Neuronal stem cell (in vitro differentiated cells): ENCODE measurements at regions not wholly inside any gene's neighbourhood (a gene's known extent, or its start where the extent isn't known, plus 50 kb on each side); places are given as distances from the start of the nearest gene placed in this dataset.
A peak's percentile ranks its signal among the peaks of the same experiment; 100 is the strongest.

Source experiments
- DNase-seq: peaks from one replicate; pipeline ENCODE4 v3.0.0-alpha.2; 2013; ENCODE audit warnings: low spot score
- H2AFZ ChIP-seq: one replicate; pipeline ENCODE4 v1.6.1; 2013; ENCODE audit warnings: mild to moderate bottlenecking, low read length, inconsistent platforms
- H2AK5ac ChIP-seq: 2 replicates; pipeline ENCODE4 v1.6.1; 2013; ENCODE audit warnings: low read depth, mild to moderate bottlenecking, inconsistent platforms, low read length, moderate library complexity, mixed read lengths
- H2BK120ac ChIP-seq: 2 replicates; pipeline ENCODE4 v1.6.1; 2013; ENCODE audit warnings: low read depth, mild to moderate bottlenecking, inconsistent platforms, low read length, moderate library complexity, mixed read lengths
- H2BK12ac ChIP-seq: one replicate; pipeline ENCODE4 v1.6.1; 2013; ENCODE audit warnings: low read length, inconsistent platforms
- H2BK15ac ChIP-seq: 2 replicates; pipeline ENCODE4 v1.6.1; 2013; ENCODE audit warnings: mild to moderate bottlenecking, low read length, inconsistent platforms, mixed read lengths
- H2BK5ac ChIP-seq: one replicate; pipeline ENCODE4 v1.6.1; 2013; ENCODE audit warnings: inconsistent platforms, mild to moderate bottlenecking, low read length, moderate library complexity
- H3K14ac ChIP-seq: one replicate; pipeline ENCODE4 v1.6.1; 2013; ENCODE audit warnings: low read length, inconsistent platforms
- H3K18ac ChIP-seq: 2 replicates; pipeline ENCODE4 v1.6.1; 2013; ENCODE audit warnings: low read length, inconsistent platforms
- H3K23ac ChIP-seq: 2 replicates; pipeline ENCODE4 v1.6.1; 2013; ENCODE audit warnings: low read depth, mild to moderate bottlenecking, mixed read lengths, low read length, inconsistent platforms; ENCODE audit not compliant: poor library complexity
- H3K27ac ChIP-seq: replicated peaks from 3 replicates; pipeline ENCODE4 v1.5.1; 2013; ENCODE audit warnings: low read length, inconsistent platforms
- H3K27me3 ChIP-seq, 3 experiments: 2 replicates each; pipeline ENCODE4 v1.6.1; 2013; ENCODE audit warnings: low read length in 3 of 3, mild to moderate bottlenecking in 2 of 3, inconsistent platforms in 1 of 3, low read depth in 1 of 3, mixed read lengths in 1 of 3, moderate library complexity in 1 of 3; ENCODE audit not compliant: control insufficient read depth in 3 of 3, insufficient read depth in 3 of 3
- H3K36me3 ChIP-seq, 2 donors: replicated peaks in 1 of 2; 2 replicates each; pipeline ENCODE4 v1.6.1; 2013; ENCODE audit warnings: low read length in 2 of 2; ENCODE audit not compliant: control insufficient read depth in 2 of 2, insufficient read depth in 2 of 2
- H3K4ac ChIP-seq: 2 replicates; pipeline ENCODE4 v1.6.1; 2013; ENCODE audit warnings: inconsistent platforms, mild to moderate bottlenecking, low read length, moderate library complexity
- H3K4me1 ChIP-seq, 2 donors: 1 replicate in 1 of 2; 2 replicates in 1 of 2; pipeline ENCODE4 v1.6.1; 2013; ENCODE audit warnings: low read length in 2 of 2, low read depth in 1 of 2; ENCODE audit not compliant: control insufficient read depth in 2 of 2, insufficient read depth in 1 of 2
- H3K4me2 ChIP-seq: one replicate; pipeline ENCODE4 v1.6.1; 2013; ENCODE audit warnings: mild to moderate bottlenecking, low read length, inconsistent platforms; ENCODE audit not compliant: insufficient read depth, poor library complexity, severe bottlenecking
- H3K4me3 ChIP-seq, 2 donors: 2 replicates each; pipeline ENCODE4 v1.5.1; 2013; ENCODE audit warnings: low read length in 2 of 2, mild to moderate bottlenecking in 2 of 2, inconsistent platforms in 1 of 2, moderate library complexity in 1 of 2
- H3K79me1 ChIP-seq: one replicate; pipeline ENCODE4 v1.6.1; 2013; ENCODE audit warnings: low read depth, mild to moderate bottlenecking, inconsistent platforms, low read length, moderate library complexity
- H3K9ac ChIP-seq: one replicate; pipeline ENCODE4 v1.6.1; 2013; ENCODE audit warnings: mild to moderate bottlenecking, low read depth, low read length, inconsistent platforms; ENCODE audit not compliant: poor library complexity
- H3K9me3 ChIP-seq, 2 donors: replicated peaks in 1 of 2; 2 replicates each; pipeline versions ENCODE3 to v1.6.1; 2013; ENCODE audit warnings: low read length in 2 of 2, mild to moderate bottlenecking in 2 of 2, inconsistent platforms in 1 of 2, low read depth in 1 of 2, mixed read lengths in 1 of 2, moderate library complexity in 1 of 2; ENCODE audit not compliant: control insufficient read depth in 2 of 2, insufficient read depth in 1 of 2
- H4K8ac ChIP-seq: one replicate; pipeline ENCODE4 v1.6.1; 2013; ENCODE audit warnings: low read depth, mild to moderate bottlenecking, inconsistent platforms, low read length, moderate library complexity
- H4K91ac ChIP-seq: one replicate; pipeline ENCODE4 v1.6.1; 2013; ENCODE audit warnings: low read length, low read depth, mild to moderate bottlenecking, inconsistent platforms; ENCODE audit not compliant: poor library complexity
- WGBS, 2 donors: extraction: QIAGEN DNeasy Blood & Tissue Kit; methylation state at CpG; one replicate each; pipeline ENCODE4 v1.1.7; 2013; ENCODE audit warnings: missing lambda C conversion rate in 2 of 2, mixed read lengths in 1 of 2; ENCODE audit not compliant: insufficient read length in 2 of 2, insufficient replicate concordance in 1 of 2; ENCODE audit errors: extremely low coverage in 2 of 2; 5-methylcytosine and 5-hydroxymethylcytosine counted together

DNA sequence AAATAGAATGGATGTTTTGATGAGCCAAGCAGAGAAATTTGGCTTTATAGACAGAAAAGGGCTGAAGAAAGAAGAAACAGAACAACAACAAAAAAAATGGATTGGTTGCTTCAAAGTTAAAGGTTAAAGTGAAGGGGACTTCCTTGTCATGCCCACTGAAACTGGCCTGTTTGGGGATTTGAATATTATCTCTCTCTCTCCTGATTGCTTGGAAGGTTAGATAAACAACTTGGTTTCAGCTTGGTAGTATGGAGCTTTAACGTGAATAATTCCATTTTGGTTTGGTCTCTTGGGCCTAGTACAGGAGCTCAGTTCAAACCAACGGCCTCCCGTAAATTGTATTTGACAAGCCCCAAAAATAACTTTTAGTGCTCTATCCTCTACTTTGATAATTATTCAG, 70.8 kb upstream of the MBNL1 start:
- Histone ChIP-seq H3K4ac (no peak overlapping the region), H3K27me3 (no peaks in the 10 kb centered on the region), H3K18ac (no peak overlapping the region), H3K23ac (no peak overlapping the region), H2BK5ac (no peak overlapping the region), H3K79me1 (no peaks in the 10 kb centered on the region), H3K4me2 (no peak overlapping the region), H4K91ac (no peak overlapping the region), H2AK5ac (no peak overlapping the region), H3K9me3 (no peaks in the 10 kb centered on the region), H4K8ac (no peak overlapping the region), H3K36me3 (no peaks in the 10 kb centered on the region), H2BK12ac (no peak overlapping the region), H3K4me1 (no peaks in the 10 kb centered on the region), H3K9ac (no peak overlapping the region), H3K4me3 (no peak overlapping the region), H2AFZ (no peak overlapping the region), H3K14ac (no peak overlapping the region), H2BK15ac (no peak overlapping the region), H2BK120ac (no peak overlapping the region), H3K27ac (no peak overlapping the region)
- no peak for DNase-seq
- WGBS, 2 donors, result no CpG with 5 or more reads among the region's 3 CpGs

GRCh38 chr3:152198665-152199064, 70.1 kb upstream of the MBNL1 start:
- H3K18ac ChIP-seq, result no peak overlapping the region
- no peak overlapping the region for H3K4me2 ChIP-seq
- H3K4ac ChIP-seq, result no peak overlapping the region
- no CpG with 5 or more reads among the region's 1 CpG for WGBS, 2 donors
- DNase-seq, result no peak
- H3K23ac ChIP-seq, result no peak overlapping the region
- H2AK5ac ChIP-seq, result no peak overlapping the region
- H2BK15ac ChIP-seq, result no peak overlapping the region
- no peaks in the 10 kb centered on the region for H3K4me1 ChIP-seq
- no peak overlapping the region for H2BK5ac ChIP-seq
- H3K14ac ChIP-seq, result no peak overlapping the region
- no peak overlapping the region for H3K4me3 ChIP-seq
- H4K8ac ChIP-seq, result no peak overlapping the region
- no peaks in the 10 kb centered on the region for H3K27me3 ChIP-seq
- H3K79me1 ChIP-seq, result no peaks in the 10 kb centered on the region
- no peak overlapping the region for H2BK120ac ChIP-seq
- no peaks in the 10 kb centered on the region for H3K9me3 ChIP-seq
- no peak overlapping the region for H2BK12ac ChIP-seq
- no peak overlapping the region for H3K9ac ChIP-seq
- no peak overlapping the region for H3K27ac ChIP-seq
- H3K36me3 ChIP-seq, result no peaks in the 10 kb centered on the region
- H4K91ac ChIP-seq, result no peak overlapping the region
- H2AFZ ChIP-seq, result no peak overlapping the region

GRCh38 chr3:152199102-152199840, 69.5 kb upstream of the MBNL1 start:
- Histone ChIP-seq H3K27me3 (no peaks in the 10 kb centered on the region), H4K91ac (no peak overlapping the region), H2AFZ (no peak overlapping the region), H3K4me3 (no peak overlapping the region), H2BK15ac (no peak overlapping the region), H3K4me2 (no peak overlapping the region), H3K4ac (no peak overlapping the region), H3K36me3 (no peaks in the 10 kb centered on the region), H3K18ac (no peak overlapping the region), H3K23ac (no peak overlapping the region), H3K9me3 (no peaks in the 10 kb centered on the region), H3K14ac (no peak overlapping the region), H2BK120ac (no peak overlapping the region), H3K27ac (no peak overlapping the region), H3K4me1 (no peaks in the 10 kb centered on the region), H2BK5ac (no peak overlapping the region), H2AK5ac (no peak overlapping the region), H4K8ac (no peak overlapping the region), H3K9ac (no peak overlapping the region), H2BK12ac (no peak overlapping the region), H3K79me1 (no peaks in the 10 kb centered on the region)
- no CpG with 5 or more reads among the region's 3 CpGs for WGBS, 2 donors
- DNase-seq, result no peak

DNA sequence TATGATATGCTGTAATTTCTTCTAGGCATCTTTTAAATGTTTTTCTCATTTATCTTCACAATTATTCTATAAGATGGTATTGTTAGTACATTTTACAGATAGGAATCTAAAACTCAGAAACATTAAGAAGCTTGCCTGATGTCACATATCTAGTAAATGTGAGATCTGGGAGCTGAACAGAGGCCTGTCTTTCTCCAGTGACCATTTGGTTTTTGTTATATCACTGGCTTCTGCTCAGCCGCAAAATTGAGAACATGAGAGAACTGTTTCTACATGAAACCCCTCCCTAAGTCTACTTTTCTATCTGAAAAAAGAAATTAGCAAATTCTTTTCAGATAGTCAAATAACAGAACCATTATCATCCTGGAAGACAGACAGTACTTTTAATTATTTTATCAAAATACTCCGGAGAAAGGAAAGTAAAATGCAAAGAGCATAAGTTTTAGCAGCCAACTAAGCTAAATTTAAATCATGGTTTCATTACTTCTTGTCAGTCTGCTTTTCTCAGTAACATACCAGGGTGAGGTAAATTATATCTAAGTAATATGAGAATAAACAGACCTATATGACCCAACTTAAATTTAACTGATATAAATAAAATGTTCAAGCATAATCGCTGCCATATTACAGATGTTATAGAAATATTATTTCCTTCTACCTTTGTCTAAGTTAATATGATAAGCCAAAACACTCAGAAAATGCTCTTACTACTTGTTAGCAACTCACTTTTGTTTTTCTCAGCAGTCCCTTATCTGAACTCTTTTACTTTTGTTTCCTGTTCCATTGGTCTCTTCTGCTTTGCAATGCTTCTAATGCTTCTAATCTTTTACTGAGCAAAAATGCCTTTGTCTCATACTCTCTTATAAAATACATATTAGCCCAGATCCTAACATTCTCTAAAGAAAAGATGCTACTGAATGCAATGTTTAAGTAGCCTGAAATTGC, 68.0 kb upstream of the MBNL1 start:
- H3K9ac ChIP-seq, result no peak overlapping the region
- H3K23ac ChIP-seq, result no peak overlapping the region
- H3K14ac ChIP-seq, result no peak overlapping the region
- no peak overlapping the region for H2BK12ac ChIP-seq
- DNase-seq, result no peak
- WGBS, 2 donors, result no CpG with 5 or more reads among the region's 3 CpGs
- H3K36me3 ChIP-seq, result no peaks in the 10 kb centered on the region
- H4K8ac ChIP-seq, result no peak overlapping the region
- H3K4ac ChIP-seq, result no peak overlapping the region
- H2BK120ac ChIP-seq, result no peak overlapping the region
- no peaks in the 10 kb centered on the region for H3K79me1 ChIP-seq
- no peak overlapping the region for H2BK5ac ChIP-seq
- no peak overlapping the region for H2AK5ac ChIP-seq
- H3K4me2 ChIP-seq, result no peak overlapping the region
- H3K27ac ChIP-seq, result no peak overlapping the region
- no peaks in the 10 kb centered on the region for H3K27me3 ChIP-seq
- no peaks in the 10 kb centered on the region for H3K9me3 ChIP-seq
- no peak overlapping the region for H3K18ac ChIP-seq
- no peak overlapping the region for H4K91ac ChIP-seq
- H3K4me3 ChIP-seq, result no peak overlapping the region
- H2AFZ ChIP-seq, result peak overlapping the region; percentile 4
- H3K4me1 ChIP-seq, result no peaks in the 10 kb centered on the region
- no peak overlapping the region for H2BK15ac ChIP-seq
